K562 (cell line): ENCODE measurements at regions not wholly inside any gene's neighbourhood (a gene's known extent, or its start where the extent isn't known, plus 50 kb on each side); places are given as distances from the start of the nearest gene placed in this dataset.

Experiments
- ATAC-seq: fragments of 200-7000 bp; cut with Tn5 transposase; 3 replicates; pipeline ENCODE4 v1.9.1; 2020; ENCODE audit warnings: moderate library complexity
- BruUV-seq: library from RNA; stranded (reverse); fragments of 400-500 nt; replicated peaks from 2 replicates; lab custom pipeline; 2021; lab: Mats Ljungman, UMichigan
- CTCF ChIA-PET: fragments of 300-600 bp; formaldehyde crosslinking; extraction: SDS; loops from one replicate; lab custom pipeline; 2021; ENCODE audit warnings: low intra/inter-chr PET ratio; lab: Yijun Ruan, JAX
- POLR2A ChIA-PET: fragments of 300-600, 350-650 bp; sonication (Branson Sonifier 250); formaldehyde crosslinking; extraction: SDS; loops from one replicate; lab custom pipeline; 2021; ENCODE audit warnings: antibody characterized with exemption, inconsistent platforms; lab: Yijun Ruan, JAX
- DNase-seq, 4 experiments: peaks; one replicate each; pipeline versions ENCODE4 v3.0.0 to v3.0.0-alpha.2; 2011 to 2018; ENCODE audit warnings: low spot score in 3 of 4, mixed read lengths in 3 of 4; ENCODE audit errors: extremely low read depth in 1 of 4
- FAIRE-seq: peaks from 2 replicates; lab custom pipeline; 2011; peaks lifted over from hg19 to GRCh38; lab: Jason Lieb, UNC
- H2AFZ ChIP-seq: 2 replicates; pipeline ENCODE4 v1.6.0; 2011; ENCODE audit warnings: low read depth, low read length, control low read depth, inconsistent platforms
- H3K27ac ChIP-seq: fragments of 200-600 bp; 3 replicates; pipeline ENCODE4 v1.8.0; 2011; ENCODE audit warnings: low read depth, mild to moderate bottlenecking, control low read depth, inconsistent platforms, low read length, moderate library complexity, mixed read lengths; ENCODE audit errors: extremely low read depth
- H3K27me3 ChIP-seq, 2 experiments: fragments of 300-600 bp in 1 of 2; 2 replicates in 1 of 2; 3 replicates in 1 of 2; pipeline versions ENCODE4 v1.6.0 to v1.8.0; 2011; ENCODE audit warnings: inconsistent platforms in 2 of 2, low read length in 2 of 2, mild to moderate bottlenecking in 1 of 2, mixed read lengths in 1 of 2, moderate library complexity in 1 of 2; ENCODE audit not compliant: control insufficient read depth in 2 of 2, insufficient read depth in 2 of 2
- H3K36me3 ChIP-seq: fragments of 300-600 bp; 3 replicates; pipeline ENCODE4 v1.8.0; 2011; ENCODE audit warnings: mild to moderate bottlenecking, low read length, inconsistent platforms; ENCODE audit not compliant: control insufficient read depth, insufficient read depth
- H3K4me1 ChIP-seq, 2 experiments: fragments of 200-600 bp in 1 of 2; replicated peaks in 1 of 2; 2 replicates in 1 of 2; 3 replicates in 1 of 2; pipeline versions ENCODE4 v1.5.1 to v1.8.0; 2011; ENCODE audit warnings: inconsistent platforms in 2 of 2, low read length in 2 of 2, mild to moderate bottlenecking in 1 of 2, mixed read lengths in 1 of 2, moderate library complexity in 1 of 2; ENCODE audit not compliant: control insufficient read depth in 2 of 2, insufficient read depth in 2 of 2
- H3K4me2 ChIP-seq: 2 replicates; pipeline ENCODE4 v1.6.1; 2011; ENCODE audit warnings: low read length, control low read depth, inconsistent platforms, mixed read lengths; ENCODE audit not compliant: insufficient read depth
- H3K4me3 ChIP-seq: fragments of 200-600 bp; sonication (generic), shearing (Covaris generic); 2 replicates; pipeline ENCODE4 v1.5.1; 2016; ENCODE audit warnings: control low read depth, inconsistent platforms
- H3K79me2 ChIP-seq: fragments of 200-600 bp; 3 replicates; pipeline ENCODE4 v1.8.0; 2011; ENCODE audit warnings: low read length, inconsistent platforms; ENCODE audit not compliant: control insufficient read depth, insufficient read depth
- H3K9ac ChIP-seq, 2 experiments: 2 replicates each; pipeline versions ENCODE4 v1.6.0 to v1.6.1; 2011; ENCODE audit warnings: low read depth in 2 of 2, low read length in 2 of 2, control low read depth in 1 of 2, inconsistent platforms in 1 of 2, mild to moderate bottlenecking in 1 of 2, mixed read lengths in 1 of 2; ENCODE audit not compliant: insufficient read depth in 1 of 2
- H3K9me1 ChIP-seq: one replicate; pipeline ENCODE4 v1.6.0; 2011; ENCODE audit warnings: inconsistent platforms, mild to moderate bottlenecking, low read length, moderate library complexity; ENCODE audit not compliant: control insufficient read depth, insufficient read depth
- H3K9me3 ChIP-seq: replicated peaks from 2 replicates; pipeline ENCODE4 v1.5.1; 2011; ENCODE audit warnings: low read depth, low read length, inconsistent platforms; ENCODE audit not compliant: control insufficient read depth, insufficient read depth
- H4K20me1 ChIP-seq: replicated peaks from 2 replicates; pipeline ENCODE4 v1.6.1; 2011; ENCODE audit warnings: low read length, inconsistent platforms, mixed read lengths; ENCODE audit not compliant: control insufficient read depth, insufficient read depth
- ARID4B ChIP-seq: sonication (generic); formaldehyde crosslinking; IDR thresholded peaks from 2 replicates; pipeline ENCODE4 v1.8.0; 2022; ENCODE audit warnings: mild to moderate bottlenecking, missing genetic modification reagents
- ATF3 ChIP-seq, 2 experiments: fragments of 450-650 bp in 1 of 2; sonication (generic) in 1 of 2; formaldehyde crosslinking in 1 of 2; IDR thresholded peaks in 1 of 2; conservative IDR thresholded peaks in 1 of 2; 2 replicates each; pipeline versions ENCODE4 v1.6.1 to v1.8.1; 2016 to 2023; ENCODE audit warnings: mild to moderate bottlenecking in 2 of 2, moderate library complexity in 2 of 2, inconsistent platforms in 1 of 2, missing genetic modification reagents in 1 of 2
- NCOA2 ChIP-seq, 2 experiments: fragments of 450-650 bp; IDR thresholded peaks; 2 replicates each; pipeline ENCODE4 v1.6.1; 2018; ENCODE audit warnings: mild to moderate bottlenecking in 2 of 2, moderate library complexity in 1 of 2; ENCODE audit not compliant: partially characterized antibody in 2 of 2
- NR0B1 ChIP-seq: fragments of 450-650 bp; IDR thresholded peaks from one replicate; pipeline ENCODE4 v1.6.1; 2018; ENCODE audit warnings: mild to moderate bottlenecking, moderate library complexity; ENCODE audit not compliant: partially characterized antibody
- POLR2B ChIP-seq: fragments of 450-650 bp; IDR thresholded peaks from 2 replicates; pipeline ENCODE4 v1.6.1; 2018; ENCODE audit warnings: low read depth; ENCODE audit not compliant: partially characterized antibody
- ZNF507 ChIP-seq: conservative IDR thresholded peaks from 2 replicates; pipeline ENCODE4 v1.6.1; 2017; ENCODE audit warnings: missing genetic modification characterization, missing compliant biosample characterization
- whole genome bisulfite sequencing: fragments of 100-300 bp; shearing (Covaris generic); methylation state at CpG from one replicate; pipeline ENCODE4 v1.1.6; 2016; ENCODE audit warnings: low coverage, mixed read lengths; ENCODE audit not compliant: insufficient coverage; ENCODE audit errors: missing lambda C conversion rate; 5-methylcytosine and 5-hydroxymethylcytosine counted together
- in situ Hi-C: fragments of 300-500 bp; cut with MboI; formaldehyde crosslinking; loops from 4 replicates; pipeline ENCODE4 v1.15.0; 2018; ENCODE audit warnings: inconsistent platforms, mixed read lengths
- intact Hi-C: fragments of 100-400 bp; cut with micrococcal nuclease; formaldehyde crosslinking; loops from 2 replicates; pipeline ENCODE4 v1.14.2; 2022

- Histone ChIP-seq H2AFZ (no peak overlapping the region), H3K4me3 (no peak overlapping the region), H3K4me2 (no peak overlapping the region), H4K20me1 (no peaks in the 10 kb centered on the region), H3K9ac (no peak overlapping the region), H3K4me1 (no peaks in the 10 kb centered on the region), H3K79me2 (no peaks in the 10 kb centered on the region), H3K27ac (no peak overlapping the region), H3K36me3 (no peaks in the 10 kb centered on the region), H3K9me1 (no peaks in the 10 kb centered on the region), H3K9me3 (no peaks in the 10 kb centered on the region), H3K27me3 (peaks cover 0 to 5% of the 10 kb centered on the region in 2 experiments; a peak in 2 of 5 replicates)
- ATAC-seq (no peak), FAIRE-seq (no peak), DNase-seq (no peak)
- intact Hi-C loops (no loop called here), in situ Hi-C loops (no loop called here)
- no peak for TF ChIP-seq NR0B1
- TF ChIP-seq POLR2B: no peak
- TF ChIP-seq ZNF507 (tag): no peak
- no peak for TF ChIP-seq ATF3 (IDR thresholded peaks at IDR 0.05)
- TF ChIP-seq ATF3 (CRISPR knock-in tag; conservative IDR thresholded peaks at IDR 0.05): no peak
- no peak for TF ChIP-seq NCOA2 (IDR thresholded peaks at IDR 0.05; ENCODE audit: partially characterized antibody in 2 of 2)
- TF ChIP-seq ARID4B (CRISPR knock-in tag): no peak
- POLR2A ChIA-PET: no interaction called here
- whole genome bisulfite sequencing: 0% methylated on average over 3 of the region's 3 CpGs
- CTCF ChIA-PET: no interaction called here
- BruUV-seq: no TSS peak
These were observed 52.4 kb upstream of the DLX6 start for GRCh38 chr7:96952974-96953391.
